Nephron (organoid): ENCODE measurements at regions not wholly inside any gene's neighbourhood (a gene's known extent, or its start where the extent isn't known, plus 50 kb on each side); places are given as distances from the start of the nearest gene placed in this dataset.

ENCODE experiments used
- H3K27ac Mint-ChIP-seq, 3 experiments: 2 replicates each; pipeline ENCODE4 v1.8.0; 2020; ENCODE audit warnings: mixed read lengths in 3 of 3, mild to moderate bottlenecking in 2 of 3, moderate library complexity in 1 of 3
- H3K27me3 Mint-ChIP-seq: 2 replicates; pipeline ENCODE4 v1.8.0; 2021; ENCODE audit warnings: low read depth, mild to moderate bottlenecking, moderate library complexity, mixed read lengths
- H3K36me3 Mint-ChIP-seq: 2 replicates; pipeline ENCODE4 v1.8.0; 2020; ENCODE audit warnings: low read depth, mixed read lengths
- H3K4me1 Mint-ChIP-seq: 2 replicates; pipeline ENCODE4 v1.8.0; 2020; ENCODE audit warnings: mixed read lengths
- H3K4me3 Mint-ChIP-seq, 3 experiments: 2 replicates each; pipeline ENCODE4 v1.8.0; 2020; ENCODE audit warnings: mild to moderate bottlenecking in 3 of 3, mixed read lengths in 3 of 3, moderate library complexity in 2 of 3
- H3K9me3 Mint-ChIP-seq: 2 replicates; pipeline ENCODE4 v1.8.0; 2020; ENCODE audit warnings: mixed read lengths
- TF ChIP-seq, protein P1 (sequence below), 3 experiments: fragments of 200-600 bp; sonication (generic); IDR thresholded peaks; one replicate each; pipeline ENCODE4 v1.5.0; 2021; ENCODE audit warnings: antibody characterized with exemption in 3 of 3; ENCODE audit not compliant: unreplicated experiment in 3 of 3

- Mint-ChIP-seq H3K4me3 (no peak overlapping the region), H3K36me3 (peaks cover 3% of the 10 kb centered on the region), H3K27me3 (peaks cover 9% of the 10 kb centered on the region), H3K27ac (no peak overlapping the region), H3K4me1 (peaks cover 57% of the 10 kb centered on the region), H3K9me3 (peaks cover 2% of the 10 kb centered on the region)
- TF ChIP-seq, protein P1, sequence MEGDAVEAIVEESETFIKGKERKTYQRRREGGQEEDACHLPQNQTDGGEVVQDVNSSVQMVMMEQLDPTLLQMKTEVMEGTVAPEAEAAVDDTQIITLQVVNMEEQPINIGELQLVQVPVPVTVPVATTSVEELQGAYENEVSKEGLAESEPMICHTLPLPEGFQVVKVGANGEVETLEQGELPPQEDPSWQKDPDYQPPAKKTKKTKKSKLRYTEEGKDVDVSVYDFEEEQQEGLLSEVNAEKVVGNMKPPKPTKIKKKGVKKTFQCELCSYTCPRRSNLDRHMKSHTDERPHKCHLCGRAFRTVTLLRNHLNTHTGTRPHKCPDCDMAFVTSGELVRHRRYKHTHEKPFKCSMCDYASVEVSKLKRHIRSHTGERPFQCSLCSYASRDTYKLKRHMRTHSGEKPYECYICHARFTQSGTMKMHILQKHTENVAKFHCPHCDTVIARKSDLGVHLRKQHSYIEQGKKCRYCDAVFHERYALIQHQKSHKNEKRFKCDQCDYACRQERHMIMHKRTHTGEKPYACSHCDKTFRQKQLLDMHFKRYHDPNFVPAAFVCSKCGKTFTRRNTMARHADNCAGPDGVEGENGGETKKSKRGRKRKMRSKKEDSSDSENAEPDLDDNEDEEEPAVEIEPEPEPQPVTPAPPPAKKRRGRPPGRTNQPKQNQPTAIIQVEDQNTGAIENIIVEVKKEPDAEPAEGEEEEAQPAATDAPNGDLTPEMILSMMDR (IDR thresholded peaks at IDR 0.05; ENCODE audit: unreplicated experiment in 3 of 3) = no peak
These were observed 50.2 kb upstream of the CTAGE1 start for GRCh38 chr18:22467760-22468553.

DNA sequence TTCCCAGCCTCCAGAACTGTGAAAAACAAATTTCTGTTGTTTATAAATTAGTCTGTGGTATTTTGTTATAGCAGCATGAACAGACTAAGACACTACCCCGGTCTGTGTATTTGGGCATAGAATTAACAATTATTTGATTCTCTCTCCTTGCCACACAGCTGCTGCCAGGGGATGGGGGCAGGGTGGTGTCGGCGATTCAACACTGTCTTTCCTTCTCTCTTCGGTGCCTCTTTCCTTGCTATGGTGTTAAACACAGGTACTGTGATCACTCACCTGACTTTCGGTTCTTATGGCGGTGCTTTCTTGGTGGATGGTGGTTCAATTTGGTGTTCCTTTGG, 50.8 kb upstream of the CTAGE1 start:
- TF ChIP-seq, protein P1 (IDR thresholded peaks at IDR 0.05; ENCODE audit: unreplicated experiment in 3 of 3) = no peak
- Mint-ChIP-seq H3K27ac (peak overlapping the region; percentile 66 to 91 (median 85)), H3K9me3 (peaks cover 2% of the 10 kb centered on the region), H3K36me3 (peaks cover 3% of the 10 kb centered on the region), H3K4me3 (no peak overlapping the region), H3K4me1 (peaks cover 63% of the 10 kb centered on the region), H3K27me3 (peaks cover 9% of the 10 kb centered on the region)

DNA sequence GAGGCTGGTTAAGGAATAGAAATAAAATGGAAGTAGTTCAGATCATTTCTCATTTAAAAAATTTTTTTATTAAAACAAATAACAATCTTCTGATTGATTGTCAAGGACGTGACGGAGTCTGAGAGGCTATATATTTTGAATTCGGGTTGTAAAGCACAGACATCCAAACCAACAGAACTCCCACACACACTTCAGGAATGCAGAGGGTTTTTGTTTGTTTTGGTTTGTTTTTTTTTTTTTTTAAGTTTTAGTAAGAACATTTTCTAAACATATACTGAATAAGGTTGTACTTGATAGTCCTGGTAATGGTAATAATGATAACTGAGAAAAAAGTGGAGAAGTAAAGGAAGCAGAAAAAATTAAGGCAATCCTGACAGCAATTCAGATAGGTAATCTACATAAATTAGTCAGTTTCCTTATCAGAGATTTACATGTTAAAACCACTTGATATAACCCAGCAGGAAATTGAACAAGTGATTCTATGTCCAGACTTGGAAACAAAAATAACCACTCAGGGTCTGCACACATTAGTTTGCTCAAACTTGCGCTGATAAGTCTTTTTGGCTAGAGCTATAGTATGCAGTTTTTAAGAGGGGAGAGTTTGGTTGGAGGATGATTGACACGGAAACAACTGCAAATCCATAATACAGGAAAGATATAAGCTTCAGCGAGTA, 51.5 kb upstream of the CTAGE1 start:
- H3K27ac Mint-ChIP-seq = peak overlapping the region; percentile 85 to 95 (median 91)
- TF ChIP-seq, protein P1 (IDR thresholded peaks at IDR 0.05; ENCODE audit: unreplicated experiment in 3 of 3) = no peak

GRCh38 chr18:22469926-22470247, 52.2 kb upstream of the CTAGE1 start:
- H3K27ac Mint-ChIP-seq = peak overlapping the region; percentile 85 to 95 (median 91)
- peaks cover 3% of the 10 kb centered on the region for H3K36me3 Mint-ChIP-seq
- H3K9me3 Mint-ChIP-seq = peaks cover 2% of the 10 kb centered on the region
- TF ChIP-seq, protein P1 (IDR thresholded peaks at IDR 0.05; ENCODE audit: unreplicated experiment in 3 of 3) = no peak
- peak overlapping the region in 2 of 3 experiments; percentile 33 to 39 for H3K4me3 Mint-ChIP-seq
- H3K4me1 Mint-ChIP-seq = peaks cover 65% of the 10 kb centered on the region
- peaks cover 4% of the 10 kb centered on the region for H3K27me3 Mint-ChIP-seq

More for the DNA sequence above, 51.5 kb upstream of the CTAGE1 start:
- H3K27me3 Mint-ChIP-seq = peaks cover 7% of the 10 kb centered on the region
- H3K9me3 Mint-ChIP-seq = peaks cover 2% of the 10 kb centered on the region
- H3K36me3 Mint-ChIP-seq = peaks cover 3% of the 10 kb centered on the region
- peak overlapping the region in 1 of 3 experiments; percentile 1 for H3K4me3 Mint-ChIP-seq
- peaks cover 65% of the 10 kb centered on the region for H3K4me1 Mint-ChIP-seq

GRCh38 chr18:22470248-22471235, 52.8 kb upstream of the CTAGE1 start:
- H3K36me3 Mint-ChIP-seq = peaks cover 3% of the 10 kb centered on the region

More at GRCh38 chr18:22470248-22471235, 52.8 kb upstream of the CTAGE1 start:
- H3K4me3 Mint-ChIP-seq = peak overlapping the region in 2 of 3 experiments; percentile 33 to 49
- peak overlapping the region; percentile 85 to 95 (median 91) for H3K27ac Mint-ChIP-seq
- H3K27me3 Mint-ChIP-seq = peaks cover 4% of the 10 kb centered on the region
- TF ChIP-seq, protein P1 (IDR thresholded peaks at IDR 0.05; ENCODE audit: unreplicated experiment in 3 of 3) = no peak
- H3K9me3 Mint-ChIP-seq = peaks cover 2% of the 10 kb centered on the region
- peaks cover 65% of the 10 kb centered on the region for H3K4me1 Mint-ChIP-seq
